GM23338 (cell line): ENCODE measurements at regions not wholly inside any gene's neighbourhood (a gene's known extent, or its start where the extent isn't known, plus 50 kb on each side); places are given as distances from the start of the nearest gene placed in this dataset.

Experiments
- ATAC-seq: fragments of 200-7000 bp; cut with Tn5 transposase; 3 replicates; pipeline ENCODE4 v1.9.1; 2020
- DNase-seq: peaks from one replicate; pipeline ENCODE4 v3.0.0-alpha.2; 2015; ENCODE audit warnings: low spot score
- H2AFZ ChIP-seq: fragments of 200-600 bp; sonication (generic); 2 replicates; pipeline ENCODE4 v1.8.0; 2016; ENCODE audit warnings: antibody characterized with exemption, mild to moderate bottlenecking, moderate library complexity
- H3F3A ChIP-seq: fragments of 200-600 bp; sonication (generic); replicated peaks from 2 replicates; pipeline ENCODE4 v1.8.0; 2017; ENCODE audit warnings: antibody characterized with exemption, mixed run types, low read depth
- H3K27ac ChIP-seq: fragments of 200-600 bp; sonication (generic); 2 replicates; pipeline ENCODE4 v1.6.1; 2016; ENCODE audit warnings: low read depth
- H3K27me3 ChIP-seq: fragments of 200-600 bp; sonication (generic); 2 replicates; pipeline ENCODE4 v1.8.0; 2016; ENCODE audit warnings: mild to moderate bottlenecking, mixed run types, moderate library complexity; ENCODE audit not compliant: insufficient read depth
- H3K36me3 ChIP-seq: fragments of 200-600 bp; sonication (generic); 2 replicates; pipeline ENCODE4 v1.8.0; 2016; ENCODE audit warnings: mild to moderate bottlenecking; ENCODE audit not compliant: insufficient read depth
- H3K4me1 ChIP-seq: fragments of 200-600 bp; sonication (generic); 2 replicates; pipeline ENCODE4 v1.8.0; 2016; ENCODE audit warnings: mild to moderate bottlenecking, moderate library complexity; ENCODE audit not compliant: insufficient read depth
- H3K4me2 ChIP-seq: fragments of 200-600 bp; sonication (generic); 2 replicates; pipeline ENCODE4 v1.7.1; 2017; ENCODE audit warnings: mixed run types
- H3K4me3 ChIP-seq: fragments of 200-600 bp; sonication (generic); 2 replicates; pipeline ENCODE4 v1.6.1; 2016; ENCODE audit warnings: mixed run types
- H3K79me2 ChIP-seq: fragments of 200-600 bp; sonication (generic); replicated peaks from 2 replicates; pipeline ENCODE4 v1.8.0; 2017; ENCODE audit warnings: mild to moderate bottlenecking; ENCODE audit not compliant: insufficient read depth
- H3K9me2 ChIP-seq: fragments of 200-600 bp; sonication (generic); 2 replicates; pipeline ENCODE4 v1.8.0; 2017; ENCODE audit not compliant: insufficient read depth
- H4K20me1 ChIP-seq: fragments of 200-600 bp; sonication (generic); replicated peaks from 2 replicates; pipeline ENCODE4 v1.8.0; 2017; ENCODE audit warnings: mild to moderate bottlenecking; ENCODE audit not compliant: insufficient read depth
- H3K27ac Mint-ChIP-seq: 2 replicates; pipeline ENCODE4 v1.8.0; 2020; ENCODE audit warnings: inconsistent platforms, mild to moderate bottlenecking, moderate library complexity, mixed read lengths
- H3K27me3 Mint-ChIP-seq: 3 replicates; pipeline ENCODE4 v1.8.0; 2022; ENCODE audit warnings: low read depth, mild to moderate bottlenecking, moderate library complexity, mixed read lengths, inconsistent platforms; ENCODE audit not compliant: insufficient read depth, poor library complexity
- H3K36me3 Mint-ChIP-seq: 3 replicates; pipeline ENCODE4 v1.8.0; 2021; ENCODE audit warnings: low read depth, mild to moderate bottlenecking, inconsistent platforms, moderate library complexity, mixed read lengths
- H3K4me1 Mint-ChIP-seq: 3 replicates; pipeline ENCODE4 v1.8.0; 2020; ENCODE audit warnings: mild to moderate bottlenecking, inconsistent platforms, mixed read lengths
- H3K4me3 Mint-ChIP-seq: 3 replicates; pipeline ENCODE4 v1.8.0; 2021; ENCODE audit warnings: moderate library complexity, mild to moderate bottlenecking, inconsistent platforms, mixed read lengths
- H3K9me3 Mint-ChIP-seq: 3 replicates; pipeline ENCODE4 v1.8.0; 2020; ENCODE audit warnings: moderate library complexity, mild to moderate bottlenecking, inconsistent platforms, mixed read lengths
- CREB1 ChIP-seq: fragments of 250-450 bp; sonication (Bioruptor Pico); IDR thresholded peaks from 2 replicates; pipeline ENCODE4 v1.5.0; 2020; ENCODE audit warnings: low read depth, mild to moderate bottlenecking, moderate library complexity
- CTCF ChIP-seq, 2 experiments: fragments of 200-600 bp in 1 of 2; sonication (generic) in 1 of 2; conservative IDR thresholded peaks; 2 replicates each; pipeline versions ENCODE4 v1.5.1 to v1.6.1; 2016 to 2017; ENCODE audit warnings: antibody characterized with exemption in 2 of 2, low read depth in 2 of 2, mild to moderate bottlenecking in 2 of 2, moderate library complexity in 1 of 2
- ETS1 ChIP-seq: IDR thresholded peaks from 2 replicates; pipeline ENCODE4 v1.6.1; 2016; ENCODE audit warnings: antibody characterized with exemption
- EZH2 ChIP-seq: fragments of 200-600 bp; sonication (generic); IDR thresholded peaks from one replicate; pipeline ENCODE4 v1.8.0; 2017; ENCODE audit warnings: antibody characterized with exemption, mild to moderate bottlenecking, low read depth; ENCODE audit not compliant: unreplicated experiment
- NANOG ChIP-seq: IDR thresholded peaks from 2 replicates; pipeline ENCODE4 v1.6.1; 2016; ENCODE audit warnings: antibody characterized with exemption, borderline replicate concordance
- POLR2AphosphoS5 ChIP-seq: IDR thresholded peaks from 2 replicates; pipeline ENCODE4 v1.6.1; 2016; ENCODE audit warnings: antibody characterized with exemption, low read depth
- REST ChIP-seq: IDR thresholded peaks from one replicate; pipeline ENCODE4 v1.6.1; 2018; ENCODE audit warnings: antibody characterized with exemption; ENCODE audit not compliant: unreplicated experiment
- ZNF114 ChIP-seq: fragments of 250-450 bp; sonication (Bioruptor Pico); IDR thresholded peaks from 2 replicates; pipeline ENCODE4 v1.5.0; 2020; ENCODE audit warnings: mild to moderate bottlenecking, moderate library complexity
- ZNF462 ChIP-seq: fragments of 250-450 bp; sonication (Bioruptor Pico); IDR thresholded peaks from 2 replicates; pipeline ENCODE4 v1.5.0; 2020; ENCODE audit warnings: mild to moderate bottlenecking, moderate library complexity

GRCh38 chr9:85246541-85246940, 495.2 kb downstream of the AGTPBP1 start:
- Histone ChIP-seq H3K27ac (no peak overlapping the region), H3K4me2 (no peak overlapping the region), H4K20me1 (no peaks in the 10 kb centered on the region), H3K4me1 (no peaks in the 10 kb centered on the region), H3K36me3 (no peaks in the 10 kb centered on the region), H3K9me2 (peaks cover 5% of the 10 kb centered on the region), H2AFZ (no peak overlapping the region), H3K27me3 (no peaks in the 10 kb centered on the region), H3K4me3 (no peak overlapping the region), H3F3A (no peaks in the 10 kb centered on the region), H3K79me2 (no peaks in the 10 kb centered on the region)
- DNase-seq (no peak), ATAC-seq (no peak)
- Mint-ChIP-seq H3K9me3 (no peaks in the 10 kb centered on the region), H3K27ac (no peak overlapping the region), H3K27me3 (no peaks in the 10 kb centered on the region), H3K36me3 (no peaks in the 10 kb centered on the region), H3K4me1 (peaks cover 4% of the 10 kb centered on the region; the same call in 1 of the 3 replicates), H3K4me3 (no peak overlapping the region)
- TF ChIP-seq EZH2 = no peak
- no peak for TF ChIP-seq POLR2AphosphoS5
- TF ChIP-seq ETS1 = no peak
- no peak for TF ChIP-seq ZNF114 (CRISPR knock-in tag)
- TF ChIP-seq REST = no peak
- no peak for TF ChIP-seq ZNF462
- no peak for TF ChIP-seq CREB1 (CRISPR knock-in tag)
- no peak for TF ChIP-seq CTCF (conservative IDR thresholded peaks at IDR 0.05; ENCODE audit: low read depth in 2 of 2)
- TF ChIP-seq NANOG = no peak
